GM23248 (cell line): ENCODE measurements at regions not wholly inside any gene's neighbourhood (a gene's known extent, or its start where the extent isn't known, plus 50 kb on each side); places are given as distances from the start of the nearest gene placed in this dataset.

Experiments
- EZH2 ChIP-seq: fragments of 200-600 bp; sonication (generic); IDR thresholded peaks from 2 replicates; pipeline ENCODE4 v1.6.1; 2018; ENCODE audit warnings: antibody characterized with exemption, mild to moderate bottlenecking; ENCODE audit not compliant: insufficient read depth, poor library complexity, severe bottlenecking
- EZH2phosphoT487 ChIP-seq: fragments of 200-600 bp; sonication (generic); IDR thresholded peaks from 2 replicates; pipeline ENCODE4 v1.6.1; 2018; ENCODE audit warnings: antibody characterized with exemption, moderate library complexity, mild to moderate bottlenecking, low read depth; ENCODE audit not compliant: insufficient read depth

- TF ChIP-seq EZH2 (no peak), EZH2phosphoT487 (no peak)
Measured at GRCh38 chr7:123401295-123401694, 133.1 kb downstream of the IQUB start.
